Hepatocyte (in vitro differentiated cells): ENCODE measurements at regions not wholly inside any gene's neighbourhood (a gene's known extent, or its start where the extent isn't known, plus 50 kb on each side); places are given as distances from the start of the nearest gene placed in this dataset.
"Not testable (repeated sequence)": the region's sequence is repeated elsewhere in the genome, so short reads cannot be mapped to it uniquely, and the experiment has no call there.

Experiments
- DNase-seq: peaks from one replicate; pipeline ENCODE4 v3.0.0-alpha.2; 2016; ENCODE audit warnings: low spot score
- H2AFZ ChIP-seq: fragments of 200-600 bp; sonication (generic); 2 replicates; pipeline ENCODE4 v1.6.0; 2016; ENCODE audit warnings: antibody characterized with exemption, mild to moderate bottlenecking
- H3K27ac ChIP-seq: fragments of 200-600 bp; sonication (generic); 2 replicates; pipeline ENCODE4 v1.5.1; 2016; ENCODE audit warnings: mild to moderate bottlenecking
- H3K27me3 ChIP-seq: fragments of 200-600 bp; sonication (generic); 2 replicates; pipeline ENCODE4 v1.6.1; 2016
- H3K36me3 ChIP-seq: fragments of 200-600 bp; sonication (generic); replicated peaks from 2 replicates; pipeline ENCODE4 v1.5.1; 2016; ENCODE audit warnings: low read depth; ENCODE audit not compliant: insufficient read depth
- H3K4me1 ChIP-seq: fragments of 200-600 bp; sonication (generic); 2 replicates; pipeline ENCODE4 v1.5.1; 2016; ENCODE audit warnings: mild to moderate bottlenecking, moderate library complexity; ENCODE audit not compliant: insufficient read depth
- H3K4me2 ChIP-seq: fragments of 200-600 bp; sonication (generic); 2 replicates; pipeline ENCODE4 v1.6.0; 2016
- H3K4me3 ChIP-seq: fragments of 200-600 bp; sonication (generic); 2 replicates; pipeline ENCODE4 v1.5.1; 2016; ENCODE audit warnings: mild to moderate bottlenecking
- H3K79me2 ChIP-seq: fragments of 200-600 bp; sonication (generic); 2 replicates; pipeline ENCODE4 v1.6.0; 2017; ENCODE audit warnings: mild to moderate bottlenecking
- H3K9me2 ChIP-seq: fragments of 200-600 bp; sonication (generic); replicated peaks from 2 replicates; pipeline ENCODE4 v1.6.0; 2017; ENCODE audit warnings: mild to moderate bottlenecking; ENCODE audit not compliant: insufficient read depth
- H3K9me3 ChIP-seq: fragments of 200-600 bp; sonication (generic); 2 replicates; pipeline ENCODE4 v1.5.1; 2016; ENCODE audit warnings: low read depth, mild to moderate bottlenecking
- H4K20me1 ChIP-seq: fragments of 200-600 bp; sonication (generic); 2 replicates; pipeline ENCODE4 v1.6.0; 2016; ENCODE audit warnings: mild to moderate bottlenecking; ENCODE audit not compliant: insufficient read depth, poor library complexity, severe bottlenecking
- EZH2 ChIP-seq: fragments of 200-600 bp; sonication (generic); IDR thresholded peaks from 2 replicates; pipeline ENCODE4 v1.6.1; 2016; ENCODE audit warnings: antibody characterized with exemption, mild to moderate bottlenecking, borderline replicate concordance
- EZH2phosphoT487 ChIP-seq: fragments of 200-600 bp; sonication (generic); IDR thresholded peaks from one replicate; pipeline ENCODE4 v1.6.1; 2018; ENCODE audit warnings: antibody characterized with exemption, mild to moderate bottlenecking, low read depth, moderate library complexity; ENCODE audit not compliant: unreplicated experiment, severe bottlenecking
- WGBS: methylation state at CpG from one replicate; pipeline ENCODE4 v1.1.6; 2016; ENCODE audit warnings: low lambda C conversion rate; ENCODE audit errors: missing lambda C conversion rate; 5-methylcytosine and 5-hydroxymethylcytosine counted together
- TF ChIP-seq, protein P1 (sequence below): fragments of 200-600 bp; sonication (generic); IDR thresholded peaks from 2 replicates; pipeline ENCODE4 v1.5.1; 2016; ENCODE audit warnings: antibody characterized with exemption, mild to moderate bottlenecking; ENCODE audit not compliant: poor library complexity

DNA sequence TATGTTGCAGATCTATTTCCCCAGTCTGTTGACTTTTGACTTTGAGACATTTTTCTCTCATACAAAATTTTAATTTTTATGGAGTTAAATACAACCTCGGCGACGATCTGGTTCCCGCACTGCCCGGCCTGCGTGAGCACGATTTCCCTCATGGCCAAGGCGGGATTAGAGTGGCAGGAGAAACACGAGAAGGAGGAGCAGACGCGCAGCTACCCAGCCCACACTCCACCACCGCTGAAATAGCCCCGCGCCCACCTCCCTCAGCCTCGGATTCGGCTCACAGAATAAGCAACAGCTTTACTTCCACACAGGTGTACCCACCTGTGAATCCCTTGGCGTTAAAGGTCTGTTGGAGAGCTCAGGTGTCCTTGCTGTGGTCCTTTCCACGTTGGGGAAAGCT lies 4209.4 kb upstream of the OR11H1 start:
- H3K36me3 ChIP-seq, H3K4me2 ChIP-seq, DNase-seq, H3K27ac ChIP-seq, H3K79me2 ChIP-seq, H3K4me3 ChIP-seq, H3K9me3 ChIP-seq, H3K4me1 ChIP-seq, H3K27me3 ChIP-seq, H3K9me2 ChIP-seq, H2AFZ ChIP-seq, H4K20me1 ChIP-seq: not testable (repeated sequence)
- 75% methylated on average over 18 of the region's 18 CpGs for WGBS

DNA sequence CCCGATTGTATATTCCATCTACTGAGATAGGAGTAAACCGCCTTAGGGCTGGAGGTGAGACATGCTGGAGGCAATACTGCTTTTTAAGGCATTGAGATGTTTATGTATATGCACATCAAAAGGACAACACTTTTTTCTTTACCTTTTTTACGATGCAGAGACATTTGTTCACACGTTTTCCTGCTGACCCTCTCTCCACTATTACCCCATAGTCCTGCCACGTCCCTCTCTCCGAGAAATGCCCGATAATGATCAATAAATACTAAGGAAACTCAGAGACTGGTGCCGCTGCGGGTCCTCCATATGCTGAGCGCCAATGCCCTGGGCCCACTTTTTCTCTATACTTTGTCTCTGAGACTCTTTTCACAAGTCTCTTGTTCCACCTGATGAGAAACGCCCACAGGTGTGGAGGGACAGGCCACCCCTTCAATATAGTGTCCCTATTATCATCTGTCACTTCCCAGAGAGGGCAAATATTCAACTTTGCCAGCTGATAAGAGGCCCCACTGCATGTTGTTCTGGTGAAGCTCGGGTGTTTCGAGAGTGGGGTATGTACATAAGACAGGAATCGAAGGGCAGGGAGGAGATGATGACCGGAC lies 4203.5 kb upstream of the OR11H1 start:
- 67% methylated on average over 15 of the region's 15 CpGs for WGBS
- H3K27me3 ChIP-seq, H3K4me1 ChIP-seq, H2AFZ ChIP-seq, H3K9me2 ChIP-seq, H3K9me3 ChIP-seq, DNase-seq, H3K27ac ChIP-seq, H3K36me3 ChIP-seq, H3K4me2 ChIP-seq, H4K20me1 ChIP-seq, H3K79me2 ChIP-seq, H3K4me3 ChIP-seq: not testable (repeated sequence)

DNA sequence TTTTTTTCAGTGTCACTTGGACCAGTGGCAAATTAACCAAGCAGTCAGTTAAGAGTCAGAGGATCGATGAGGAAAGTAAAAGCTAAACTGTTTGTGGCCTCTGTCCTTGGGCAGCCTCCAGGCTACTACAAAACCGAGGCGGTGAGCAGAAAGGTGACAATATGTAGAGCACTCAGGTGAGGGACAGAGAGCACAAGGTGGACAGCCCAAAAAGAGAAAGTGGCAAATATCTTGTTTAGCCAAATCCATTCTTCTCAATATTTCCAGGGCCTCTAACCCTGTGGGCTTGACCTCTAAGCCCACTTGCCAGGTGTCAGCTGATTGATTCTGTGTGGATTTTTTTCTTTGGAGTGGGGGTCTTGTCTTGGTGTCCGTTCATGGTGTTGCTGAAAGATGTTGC lies 4202.2 kb upstream of the OR11H1 start:
- no peak overlapping the region for H3K27ac ChIP-seq
- 64% methylated on average over 4 of the region's 4 CpGs for WGBS
- no peak overlapping the region for H3K4me3 ChIP-seq
- no peaks in the 10 kb centered on the region for H4K20me1 ChIP-seq
- no peaks in the 10 kb centered on the region for H3K9me2 ChIP-seq
- no peaks in the 10 kb centered on the region for H3K79me2 ChIP-seq
- DNase-seq = no peak
- H3K9me3 ChIP-seq = peaks cover 8% of the 10 kb centered on the region
- H2AFZ ChIP-seq = no peak overlapping the region
- H3K27me3 ChIP-seq = no peaks in the 10 kb centered on the region
- no peak overlapping the region for H3K4me2 ChIP-seq
- H3K36me3 ChIP-seq = no peaks in the 10 kb centered on the region
- H3K4me1 ChIP-seq = no peaks in the 10 kb centered on the region
- TF ChIP-seq EZH2 (no peak), EZH2phosphoT487 (no peak)
- TF ChIP-seq, protein P1, sequence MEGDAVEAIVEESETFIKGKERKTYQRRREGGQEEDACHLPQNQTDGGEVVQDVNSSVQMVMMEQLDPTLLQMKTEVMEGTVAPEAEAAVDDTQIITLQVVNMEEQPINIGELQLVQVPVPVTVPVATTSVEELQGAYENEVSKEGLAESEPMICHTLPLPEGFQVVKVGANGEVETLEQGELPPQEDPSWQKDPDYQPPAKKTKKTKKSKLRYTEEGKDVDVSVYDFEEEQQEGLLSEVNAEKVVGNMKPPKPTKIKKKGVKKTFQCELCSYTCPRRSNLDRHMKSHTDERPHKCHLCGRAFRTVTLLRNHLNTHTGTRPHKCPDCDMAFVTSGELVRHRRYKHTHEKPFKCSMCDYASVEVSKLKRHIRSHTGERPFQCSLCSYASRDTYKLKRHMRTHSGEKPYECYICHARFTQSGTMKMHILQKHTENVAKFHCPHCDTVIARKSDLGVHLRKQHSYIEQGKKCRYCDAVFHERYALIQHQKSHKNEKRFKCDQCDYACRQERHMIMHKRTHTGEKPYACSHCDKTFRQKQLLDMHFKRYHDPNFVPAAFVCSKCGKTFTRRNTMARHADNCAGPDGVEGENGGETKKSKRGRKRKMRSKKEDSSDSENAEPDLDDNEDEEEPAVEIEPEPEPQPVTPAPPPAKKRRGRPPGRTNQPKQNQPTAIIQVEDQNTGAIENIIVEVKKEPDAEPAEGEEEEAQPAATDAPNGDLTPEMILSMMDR = no peak

DNA sequence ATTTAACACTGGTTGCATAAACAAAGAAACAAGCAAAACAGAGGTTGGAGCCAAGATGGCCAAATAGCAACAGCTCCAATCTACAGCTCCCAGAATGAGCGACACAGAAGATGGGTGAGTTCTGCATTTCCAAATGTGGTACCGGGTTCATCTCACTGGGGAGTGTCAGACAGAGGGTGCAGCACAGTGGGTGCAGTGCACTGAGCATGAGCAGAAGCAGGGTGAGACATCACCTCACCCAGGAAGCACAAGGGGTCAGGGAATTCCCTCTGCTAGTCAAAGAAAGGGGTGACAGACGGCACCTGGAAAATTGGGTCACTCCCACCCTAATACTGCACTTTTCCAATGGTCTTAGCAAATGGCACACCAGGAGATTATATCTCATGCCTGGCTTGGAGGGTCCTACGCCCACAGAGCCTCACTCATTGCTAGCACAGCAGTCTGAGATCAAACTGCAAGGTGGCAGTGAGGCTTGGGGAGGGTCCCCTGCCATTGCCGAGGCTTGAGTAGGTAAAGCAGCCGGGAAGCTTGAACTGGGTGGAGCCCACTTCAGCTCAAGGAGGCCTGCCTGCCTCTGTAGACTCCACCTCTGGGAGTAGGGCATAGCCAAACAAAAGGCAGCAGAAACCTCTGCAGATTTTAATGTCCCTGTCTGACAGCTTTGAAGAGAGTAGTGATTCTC lies 4186.5 kb upstream of the OR11H1 start:
- not testable (repeated sequence) for H3K27ac ChIP-seq
- 57% methylated on average over 6 of the region's 6 CpGs for WGBS

DNA sequence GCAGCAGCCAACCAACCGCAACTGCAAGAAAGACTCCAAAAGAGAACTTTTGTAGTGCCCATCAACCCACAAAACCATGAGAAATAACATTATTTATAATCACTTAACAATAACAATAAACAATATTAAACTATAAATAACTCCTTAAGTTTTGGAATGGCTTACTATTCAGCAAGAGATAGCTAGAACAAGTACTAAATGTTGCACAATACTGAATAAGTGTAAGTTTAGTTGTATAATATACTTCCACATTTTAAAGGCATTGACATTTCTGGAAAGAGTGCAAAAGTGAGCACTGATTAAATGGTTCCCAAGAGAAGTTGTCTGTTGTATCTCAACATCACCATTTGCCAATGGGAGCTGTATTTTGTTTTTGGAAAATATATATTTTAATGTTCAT lies 4176.8 kb upstream of the OR11H1 start:
- not testable (repeated sequence) for H4K20me1 ChIP-seq, H2AFZ ChIP-seq, H3K4me3 ChIP-seq, H3K9me3 ChIP-seq, H3K4me1 ChIP-seq, H3K79me2 ChIP-seq, H3K9me2 ChIP-seq, H3K27ac ChIP-seq, H3K27me3 ChIP-seq, H3K4me2 ChIP-seq, H3K36me3 ChIP-seq, DNase-seq
- 33% methylated on average over 1 of the region's 1 CpG for WGBS

More for the DNA sequence above, 4186.5 kb upstream of the OR11H1 start:
- H3K4me1 ChIP-seq, H3K4me2 ChIP-seq, H3K79me2 ChIP-seq, H3K36me3 ChIP-seq, H4K20me1 ChIP-seq, H2AFZ ChIP-seq, H3K9me2 ChIP-seq, H3K27me3 ChIP-seq, DNase-seq, H3K9me3 ChIP-seq, H3K4me3 ChIP-seq: not testable (repeated sequence)

DNA sequence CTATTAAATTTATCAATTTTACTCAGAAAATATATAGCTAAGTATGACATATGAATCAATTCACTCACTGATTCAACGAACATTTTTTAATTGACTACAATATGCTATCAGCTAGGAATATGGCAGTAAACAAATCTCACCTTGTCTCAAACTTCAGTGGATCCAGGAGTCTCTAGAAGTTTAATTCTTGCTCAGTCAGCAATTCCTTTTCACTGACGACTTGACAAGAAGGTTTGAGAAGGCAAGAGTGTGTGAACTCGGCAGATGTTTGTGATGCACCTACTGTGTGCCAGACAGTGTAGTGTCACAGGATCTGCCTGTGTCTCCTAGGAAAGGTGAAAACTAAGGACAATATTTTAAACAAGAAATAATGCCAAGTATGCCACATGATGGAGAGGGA lies 4175.7 kb upstream of the OR11H1 start:
- WGBS = 52% methylated on average over 3 of the region's 3 CpGs
- not testable (repeated sequence) for H3K4me2 ChIP-seq, H3K4me1 ChIP-seq, H2AFZ ChIP-seq, H3K36me3 ChIP-seq, H4K20me1 ChIP-seq, H3K27me3 ChIP-seq, H3K4me3 ChIP-seq, H3K27ac ChIP-seq, H3K9me3 ChIP-seq, DNase-seq, H3K79me2 ChIP-seq, H3K9me2 ChIP-seq
